ENCODE measurements at regions not wholly inside any gene's neighbourhood (a gene's known extent, or its start where the extent isn't known, plus 50 kb on each side); places are given as distances from the start of the nearest gene placed in this dataset.

DNA sequence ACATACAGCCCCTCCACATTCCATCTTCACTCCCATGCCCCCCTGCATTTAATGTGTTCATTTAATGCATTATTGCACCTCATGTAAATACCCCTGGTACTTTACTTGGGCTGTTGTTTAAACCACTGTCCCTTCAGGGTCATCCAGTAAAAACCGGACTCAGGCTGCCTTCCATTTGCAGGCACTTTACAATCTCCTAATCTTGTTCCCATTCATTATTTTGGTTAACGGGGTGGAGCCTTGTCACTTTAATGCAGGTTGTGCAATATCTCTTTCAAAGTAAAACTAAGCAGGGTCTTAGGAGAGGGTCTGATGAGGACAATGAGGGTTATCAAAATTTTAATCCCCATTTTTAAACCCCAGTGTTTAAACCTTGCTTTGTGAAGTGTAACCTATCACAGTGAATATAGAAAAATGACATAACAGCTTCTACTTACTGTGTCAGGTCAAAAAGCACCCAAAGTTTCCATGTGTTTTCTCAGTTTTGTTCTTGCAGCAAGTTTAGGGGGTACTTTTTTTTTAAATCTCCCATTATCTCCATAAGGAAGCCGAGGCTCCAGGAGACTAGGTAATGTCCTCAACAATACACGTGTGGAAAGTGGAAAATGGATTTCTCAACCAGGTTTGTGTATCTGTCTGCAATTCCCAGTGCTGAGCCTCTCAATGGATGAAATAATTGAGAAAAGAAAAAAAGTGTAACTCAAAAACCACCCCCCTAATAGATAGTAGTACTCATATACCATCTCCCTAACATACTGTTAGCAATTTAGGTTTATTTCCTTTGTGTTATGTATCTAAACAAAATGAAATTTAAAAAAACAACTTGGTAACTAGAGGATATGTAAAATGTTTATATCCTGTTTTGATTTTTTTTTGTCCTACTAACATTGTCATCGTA, 54.2 kb upstream of the SPRY4 start:
- DNase-seq (ENCODE audit: low read depth): no peak

DNA sequence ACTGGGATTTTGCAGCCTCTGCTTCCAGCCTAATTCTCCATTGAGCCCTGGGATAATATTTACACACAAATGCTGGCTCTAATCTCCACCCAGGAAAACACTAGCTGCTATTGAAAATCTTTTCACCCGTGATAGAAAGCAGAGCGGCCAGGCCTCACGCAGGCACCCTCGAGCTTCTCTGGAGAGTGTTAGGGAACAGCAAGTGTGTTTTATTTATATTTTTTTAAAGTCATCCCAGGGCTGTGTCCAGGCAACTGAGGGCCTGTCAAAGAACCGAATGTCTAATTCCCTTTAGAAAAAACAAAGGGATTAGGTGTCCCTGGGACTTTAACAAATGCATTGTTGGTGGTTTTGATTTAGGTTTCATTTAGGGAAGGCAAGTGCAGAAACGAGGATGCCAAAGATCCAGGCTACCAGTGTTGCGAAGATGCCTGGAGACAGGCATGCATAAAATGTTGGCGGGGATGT, 51.2 kb upstream of the SPRY4 start:
- no peak for DNase-seq (ENCODE audit: low read depth)

Measured in stimulated activated CD8-positive, alpha-beta memory T cell treated with anti-CD3 and anti-CD28 coated beads, Interleukin-12 subunit alpha, Interleukin-12 subunit beta, amount 100 ng/mL, for 4 hours (primary cell).